Rectal smooth muscle tissue (tissue), 1 donor: ENCODE measurements at regions not wholly inside any gene's neighbourhood (a gene's known extent, or its start where the extent isn't known, plus 50 kb on each side); places are given as distances from the start of the nearest gene placed in this dataset.

Experiments
- H3K27ac ChIP-seq: one replicate; pipeline ENCODE4 v1.7.0; 2013; ENCODE audit warnings: low read depth, low read length, inconsistent platforms
- H3K27me3 ChIP-seq: one replicate; pipeline ENCODE4 v1.7.0; 2013; ENCODE audit warnings: low read length; ENCODE audit not compliant: control insufficient read depth, insufficient read depth
- H3K36me3 ChIP-seq: one replicate; pipeline ENCODE4 v1.7.0; 2013; ENCODE audit warnings: low read length; ENCODE audit not compliant: control insufficient read depth, insufficient read depth
- H3K4me1 ChIP-seq: one replicate; pipeline ENCODE4 v1.7.0; 2013; ENCODE audit warnings: low read length; ENCODE audit not compliant: control insufficient read depth, insufficient read depth
- H3K4me3 ChIP-seq: one replicate; pipeline ENCODE4 v1.7.0; 2013; ENCODE audit warnings: low read length
- H3K9ac ChIP-seq: one replicate; pipeline ENCODE4 v1.7.0; 2013; ENCODE audit warnings: low read length

DNA sequence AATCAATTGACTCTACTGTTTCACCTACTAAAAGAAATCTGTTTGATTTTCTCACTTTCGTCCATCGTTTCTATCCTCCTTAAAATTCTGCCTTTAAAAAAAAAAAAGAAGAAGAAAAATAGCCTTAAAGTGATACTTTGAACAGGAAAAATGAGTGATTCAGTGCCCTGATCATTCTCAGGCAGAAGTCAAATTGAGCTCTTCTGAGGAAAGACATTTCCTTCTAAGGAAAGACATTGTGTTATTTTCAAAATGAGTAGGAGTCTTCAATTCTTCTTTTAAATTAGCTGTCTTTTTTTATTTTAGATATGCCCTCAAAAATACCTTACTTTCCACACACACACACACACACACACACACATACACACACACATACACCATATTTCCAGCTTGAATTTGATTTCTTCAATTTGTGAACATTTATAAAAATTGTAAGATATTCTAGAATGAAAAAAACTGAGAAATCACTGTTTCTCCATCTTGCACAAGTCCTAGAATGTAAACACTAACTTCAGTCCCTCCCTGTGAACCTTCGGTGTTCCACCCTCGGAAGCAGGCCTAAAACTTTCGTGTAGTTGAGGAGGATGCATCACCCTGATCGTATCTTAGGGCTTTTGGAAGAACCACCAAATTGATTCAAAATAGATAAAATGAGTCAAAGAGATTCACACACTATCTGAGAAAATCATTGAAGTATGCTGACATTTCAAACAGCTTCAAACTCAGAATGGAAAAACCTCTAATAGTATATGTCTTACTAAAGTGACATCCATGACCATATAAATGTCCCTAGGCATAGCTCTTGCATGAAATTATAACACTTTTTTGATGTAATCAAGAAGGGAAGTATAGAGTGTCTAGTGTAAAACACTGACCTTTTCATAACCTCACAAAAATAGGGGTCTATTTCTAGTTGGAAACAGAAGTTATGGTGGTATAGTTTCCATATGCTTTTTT is 270.8 kb downstream of the GATA3 start:
- Histone ChIP-seq H3K4me1 (no peaks in the 10 kb centered on the region), H3K27me3 (peaks cover 2% of the 10 kb centered on the region), H3K36me3 (no peaks in the 10 kb centered on the region)

GRCh38 chr10:8326396-8327139 is 272.1 kb downstream of the GATA3 start:
- Histone ChIP-seq H3K9ac (no peak overlapping the region), H3K36me3 (no peaks in the 10 kb centered on the region), H3K27me3 (peaks cover 2% of the 10 kb centered on the region), H3K4me1 (no peaks in the 10 kb centered on the region), H3K4me3 (no peak overlapping the region), H3K27ac (no peak overlapping the region)

More for the DNA sequence above, 270.8 kb downstream of the GATA3 start:
- no peak overlapping the region for H3K27ac ChIP-seq
- H3K9ac ChIP-seq: no peak overlapping the region
- H3K4me3 ChIP-seq: no peak overlapping the region

- H3K4me1 ChIP-seq: no peaks in the 10 kb centered on the region
- H3K36me3 ChIP-seq: no peaks in the 10 kb centered on the region
- H3K9ac ChIP-seq: no peak overlapping the region
- peaks cover 2% of the 10 kb centered on the region for H3K27me3 ChIP-seq
- H3K4me3 ChIP-seq: no peak overlapping the region
- no peak overlapping the region for H3K27ac ChIP-seq
Observed at GRCh38 chr10:8327140-8327423, 272.6 kb downstream of the GATA3 start.

DNA sequence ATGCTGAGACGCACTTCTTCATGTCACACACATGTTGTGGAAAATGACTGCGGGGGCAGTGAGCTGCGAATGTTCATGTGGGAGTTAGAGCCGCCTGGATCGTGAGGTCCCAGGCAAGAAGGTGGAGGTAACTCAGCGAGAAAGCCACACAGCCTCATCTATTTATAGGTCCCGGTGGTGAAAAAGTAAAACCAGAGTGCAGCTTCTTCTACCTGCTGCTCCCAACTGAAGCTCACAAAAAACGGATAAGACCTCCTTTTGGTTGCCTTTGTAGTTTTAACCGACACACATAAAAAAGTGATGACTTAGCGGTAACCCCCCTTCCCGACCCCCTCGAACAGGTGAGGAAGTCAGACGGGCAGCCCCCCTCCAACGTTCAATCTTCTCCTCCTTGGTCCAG is 276.9 kb downstream of the GATA3 start:
- Histone ChIP-seq H3K4me3 (no peak overlapping the region), H3K27me3 (no peaks in the 10 kb centered on the region), H3K27ac (no peak overlapping the region), H3K36me3 (no peaks in the 10 kb centered on the region), H3K4me1 (no peaks in the 10 kb centered on the region), H3K9ac (no peak overlapping the region)

- H3K27me3 ChIP-seq: no peaks in the 10 kb centered on the region
- no peak overlapping the region for H3K9ac ChIP-seq
- no peaks in the 10 kb centered on the region for H3K4me1 ChIP-seq
- no peaks in the 10 kb centered on the region for H3K36me3 ChIP-seq
- no peak overlapping the region for H3K27ac ChIP-seq
- peak overlapping the region; percentile 37 for H3K4me3 ChIP-seq
Observed at GRCh38 chr10:8331896-8332729, 277.6 kb downstream of the GATA3 start.

DNA sequence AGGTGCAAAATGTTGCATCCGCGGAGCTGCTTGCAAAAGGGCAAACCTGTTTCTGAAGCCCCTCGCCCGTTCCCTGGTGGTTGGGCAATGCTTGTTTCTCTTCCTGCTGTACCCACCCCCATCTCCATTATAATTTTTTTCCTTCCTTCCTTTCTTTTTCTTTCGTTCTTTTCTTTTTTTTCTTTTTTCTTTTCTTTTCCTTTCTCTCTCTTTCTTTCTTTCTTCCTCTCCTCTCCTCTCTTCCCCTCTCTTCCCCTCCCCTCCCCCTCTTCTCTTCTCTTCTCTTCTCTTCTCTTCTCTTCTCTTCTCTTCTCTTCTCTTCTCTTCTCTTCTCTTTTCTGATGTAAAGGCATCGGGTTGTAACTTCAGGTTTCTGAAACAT is 278.2 kb downstream of the GATA3 start:
- H3K4me3 ChIP-seq: peak overlapping the region; percentile 37
- H3K4me1 ChIP-seq: no peaks in the 10 kb centered on the region
- H3K9ac ChIP-seq: no peak overlapping the region
- H3K36me3 ChIP-seq: no peaks in the 10 kb centered on the region
- H3K27me3 ChIP-seq: no peaks in the 10 kb centered on the region
- H3K27ac ChIP-seq: no peak overlapping the region

DNA sequence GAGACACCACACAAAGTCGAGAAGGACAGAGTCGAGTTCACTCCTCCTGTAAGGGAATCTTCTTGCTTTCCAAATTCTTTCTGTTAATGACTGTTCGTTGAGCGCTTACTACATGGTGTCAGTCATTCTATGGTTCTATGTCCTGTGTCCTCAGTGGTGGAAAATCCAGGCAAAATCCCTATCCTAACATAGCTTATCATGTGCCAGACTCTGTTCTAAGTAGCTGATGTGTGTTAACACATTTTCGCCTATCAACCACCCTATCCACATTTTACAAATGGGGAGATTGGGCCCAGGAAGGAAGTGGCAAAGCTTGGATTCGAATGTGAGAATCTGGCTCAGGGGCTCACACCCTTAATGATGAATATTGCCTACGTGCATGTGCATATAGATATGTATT is 280.1 kb downstream of the GATA3 start:
- no peaks in the 10 kb centered on the region for H3K4me1 ChIP-seq
- no peak overlapping the region for H3K27ac ChIP-seq
- H3K27me3 ChIP-seq: no peaks in the 10 kb centered on the region
- H3K9ac ChIP-seq: no peak overlapping the region
- no peak overlapping the region for H3K4me3 ChIP-seq
- H3K36me3 ChIP-seq: no peaks in the 10 kb centered on the region

DNA sequence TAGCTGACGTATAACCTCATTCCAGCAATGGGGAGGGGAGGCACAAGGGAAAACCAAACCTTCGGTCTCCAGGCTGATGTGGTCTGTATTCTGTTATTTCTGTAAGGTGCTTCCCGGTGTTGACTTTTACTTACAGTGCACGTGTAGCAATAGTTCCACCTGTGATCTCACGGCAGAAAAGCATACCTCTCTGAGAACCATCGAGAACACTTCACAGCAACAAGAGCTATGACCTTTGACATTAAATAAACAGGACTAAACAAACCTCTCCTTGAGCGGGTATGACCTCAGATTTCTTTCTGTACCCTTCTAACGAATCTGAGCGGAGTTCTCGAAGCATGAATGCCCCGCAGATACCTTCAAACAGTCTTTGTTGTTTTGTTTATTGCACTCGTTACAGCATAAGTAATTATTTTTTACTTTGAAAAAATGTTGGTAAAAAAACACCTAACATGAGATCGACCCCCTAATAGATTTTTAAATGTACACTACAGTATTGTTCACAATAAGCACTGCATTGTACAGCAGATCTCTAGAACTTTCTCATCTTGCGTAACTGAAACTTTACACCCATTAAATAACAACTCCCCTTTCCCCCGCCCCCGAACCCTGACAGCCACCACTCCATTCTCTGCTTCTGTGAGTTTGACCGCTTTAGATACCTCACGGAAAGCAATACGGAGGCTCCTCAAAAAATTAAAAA is 282.3 kb downstream of the GATA3 start:
- Histone ChIP-seq H3K27ac (no peak overlapping the region), H3K4me3 (no peak overlapping the region), H3K4me1 (no peaks in the 10 kb centered on the region), H3K9ac (no peak overlapping the region), H3K27me3 (no peaks in the 10 kb centered on the region), H3K36me3 (no peaks in the 10 kb centered on the region)

GRCh38 chr10:8337332-8337651 is 282.8 kb downstream of the GATA3 start:
- no peak overlapping the region for H3K4me3 ChIP-seq
- no peak overlapping the region for H3K27ac ChIP-seq
- H3K27me3 ChIP-seq: no peaks in the 10 kb centered on the region
- H3K4me1 ChIP-seq: no peaks in the 10 kb centered on the region
- H3K36me3 ChIP-seq: no peaks in the 10 kb centered on the region
- no peak overlapping the region for H3K9ac ChIP-seq

GRCh38 chr10:8338177-8338766 is 283.8 kb downstream of the GATA3 start:
- Histone ChIP-seq H3K9ac (no peak overlapping the region), H3K4me1 (no peaks in the 10 kb centered on the region), H3K27ac (no peak overlapping the region), H3K4me3 (no peak overlapping the region), H3K36me3 (no peaks in the 10 kb centered on the region), H3K27me3 (no peaks in the 10 kb centered on the region)

- Histone ChIP-seq H3K36me3 (no peaks in the 10 kb centered on the region), H3K4me1 (no peaks in the 10 kb centered on the region), H3K27me3 (no peaks in the 10 kb centered on the region), H3K27ac (no peak overlapping the region), H3K9ac (no peak overlapping the region), H3K4me3 (no peak overlapping the region)
Observed at GRCh38 chr10:8344756-8345155, 290.3 kb downstream of the GATA3 start.

GRCh38 chr10:8346861-8347260 is 292.4 kb downstream of the GATA3 start:
- Histone ChIP-seq H3K4me3 (no peak overlapping the region), H3K36me3 (no peaks in the 10 kb centered on the region), H3K4me1 (no peaks in the 10 kb centered on the region), H3K9ac (no peak overlapping the region), H3K27me3 (no peaks in the 10 kb centered on the region), H3K27ac (no peak overlapping the region)
